ENCODE measurements at regions not wholly inside any gene's neighbourhood (a gene's known extent, or its start where the extent isn't known, plus 50 kb on each side); places are given as distances from the start of the nearest gene placed in this dataset.

GRCh38 chr16:5512014-5512413 lies 414.4 kb upstream of the EEF2KMT start:
- intact Hi-C loops (cut with DNase I): no loop called here
- DNase-seq (ENCODE audit: low spot score): no peak

DNA sequence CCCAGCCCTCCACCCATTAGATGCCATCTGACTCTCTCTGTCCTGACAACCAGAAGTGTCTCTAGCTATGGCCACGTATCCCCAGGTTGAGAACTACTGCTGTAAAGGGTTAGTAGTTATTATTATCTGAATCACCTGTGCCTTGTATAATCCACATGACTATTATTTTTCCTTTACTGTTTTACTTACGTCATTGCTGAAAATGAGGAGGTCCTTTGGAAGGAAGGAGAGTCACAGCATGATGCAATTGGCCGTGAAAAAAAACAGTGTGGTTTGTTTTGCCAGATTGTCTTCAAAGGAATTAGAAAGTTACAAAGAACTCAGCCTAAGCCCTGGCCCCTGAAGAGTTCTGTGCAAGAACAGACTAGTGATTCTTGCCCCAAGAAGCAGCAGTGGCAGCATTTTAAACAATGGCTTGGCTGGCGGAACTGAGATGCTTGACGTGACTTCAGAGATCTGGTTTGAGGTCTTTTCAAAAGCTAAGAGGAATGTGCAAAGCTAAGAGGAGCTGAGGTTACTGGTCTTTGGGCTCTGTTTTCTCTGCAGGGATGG lies 413.3 kb upstream of the EEF2KMT start:
- intact Hi-C loops (cut with DNase I): no loop called here
- no peak for DNase-seq (ENCODE audit: low spot score)

DNA sequence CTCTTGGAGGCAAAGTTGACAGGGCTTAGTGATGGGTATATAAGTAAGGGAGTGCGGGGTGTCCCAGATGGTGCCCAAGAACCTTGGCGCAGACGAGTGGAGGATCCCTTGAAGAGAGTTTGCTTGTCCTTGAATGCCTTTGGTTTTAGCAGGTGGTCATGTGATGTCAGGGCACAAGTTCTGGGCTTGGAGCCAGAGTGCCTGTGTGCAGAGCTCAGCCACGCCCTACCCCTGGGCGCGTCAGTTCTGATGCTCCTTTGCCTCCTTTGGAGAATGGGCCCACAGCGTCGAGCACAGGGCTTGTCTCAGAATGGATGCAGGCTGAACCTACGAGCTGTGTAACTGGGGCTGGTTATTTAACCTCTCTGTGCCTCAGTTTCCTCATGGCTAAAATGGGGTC lies 412.2 kb upstream of the EEF2KMT start:
- no peak for DNase-seq (ENCODE audit: low spot score)
- intact Hi-C loops (cut with DNase I): no loop called here

- intact Hi-C loops (cut with DNase I): no loop called here
- no peak for DNase-seq (ENCODE audit: low spot score)
Observed at GRCh38 chr16:5509336-5509735, 411.7 kb upstream of the EEF2KMT start.

DNA sequence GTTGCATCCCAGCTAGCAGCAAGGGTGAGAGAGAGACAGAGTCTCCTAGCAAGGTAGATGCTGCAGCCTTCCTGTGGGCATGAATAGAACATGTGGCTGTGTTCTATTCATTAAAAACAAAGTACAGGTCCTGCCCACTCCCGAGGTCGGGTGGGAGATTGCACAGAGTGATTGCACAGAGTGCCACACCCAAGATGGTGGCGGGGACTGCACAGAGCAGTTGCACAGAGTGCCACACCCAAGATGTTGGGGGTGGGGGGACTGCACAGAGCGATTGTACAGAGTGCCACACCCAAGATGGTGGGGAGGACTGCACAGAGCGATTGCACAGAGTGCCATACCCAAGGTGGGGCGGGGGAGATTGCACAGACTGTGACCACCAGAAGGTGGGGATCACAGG lies 410.8 kb upstream of the EEF2KMT start:
- no peak for DNase-seq (ENCODE audit: low spot score)
- intact Hi-C loops (cut with DNase I): no loop called here

DNA sequence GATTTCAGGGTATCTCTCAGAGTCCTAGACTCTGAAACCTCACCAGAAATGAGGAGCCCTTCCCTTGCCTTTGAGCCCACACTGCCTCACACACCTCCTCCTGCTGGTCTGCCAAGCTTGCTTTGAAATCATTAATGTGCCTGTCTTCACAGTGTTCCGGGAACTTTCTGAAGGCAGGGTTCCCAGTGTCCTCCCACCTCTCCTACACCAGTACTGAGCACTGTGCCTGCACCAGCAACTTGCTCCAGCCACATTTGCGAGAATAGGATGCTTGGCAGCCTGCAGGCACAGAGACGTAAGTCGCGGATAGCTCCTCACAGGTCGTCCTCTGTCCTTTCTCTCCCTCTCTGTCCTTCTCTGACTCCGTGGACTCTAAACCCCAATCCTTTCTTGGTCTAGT lies 408.4 kb upstream of the EEF2KMT start:
- no peak for DNase-seq (ENCODE audit: low spot score)
- intact Hi-C loops (cut with DNase I): no loop called here

DNA sequence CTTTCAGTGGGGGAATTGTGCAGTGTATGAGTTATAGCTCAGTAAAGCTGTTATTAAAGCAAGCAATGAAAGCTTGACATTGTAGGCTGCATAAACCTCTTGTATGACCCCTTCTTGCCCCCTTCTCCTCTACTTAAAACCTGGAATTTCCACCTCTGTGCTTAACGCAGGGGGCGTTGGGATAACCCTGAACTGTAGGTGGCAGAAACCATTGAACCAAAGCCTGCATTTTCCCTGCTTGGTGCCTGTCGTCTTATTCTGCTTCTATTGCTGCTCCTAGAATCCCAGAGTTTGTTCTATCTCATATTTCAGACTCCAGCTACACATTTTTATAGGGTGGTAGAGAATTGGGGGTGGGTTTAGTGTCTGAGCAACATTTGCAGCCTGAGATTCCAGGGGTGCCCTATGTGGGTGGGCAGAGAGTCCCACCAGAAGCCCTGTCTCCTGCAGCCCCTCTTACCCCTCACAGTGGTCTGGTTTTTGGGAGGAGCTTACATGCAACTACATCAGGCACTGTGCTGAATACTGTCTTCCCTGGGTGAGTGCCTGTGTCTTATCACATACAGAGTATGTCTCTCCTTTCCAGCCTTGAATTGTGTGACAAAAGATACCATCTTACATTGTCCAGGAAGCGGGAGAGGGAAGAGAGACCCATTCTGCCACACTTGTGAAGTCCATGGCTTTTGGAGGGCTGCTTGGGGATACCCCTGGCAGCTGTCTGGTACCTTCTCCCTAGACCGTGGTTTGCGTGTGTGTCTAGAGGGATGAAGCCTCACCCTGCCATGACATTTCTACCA lies 407.7 kb upstream of the EEF2KMT start:
- intact Hi-C loops (cut with DNase I): no loop called here
- no peak for DNase-seq (ENCODE audit: low spot score)

DNA sequence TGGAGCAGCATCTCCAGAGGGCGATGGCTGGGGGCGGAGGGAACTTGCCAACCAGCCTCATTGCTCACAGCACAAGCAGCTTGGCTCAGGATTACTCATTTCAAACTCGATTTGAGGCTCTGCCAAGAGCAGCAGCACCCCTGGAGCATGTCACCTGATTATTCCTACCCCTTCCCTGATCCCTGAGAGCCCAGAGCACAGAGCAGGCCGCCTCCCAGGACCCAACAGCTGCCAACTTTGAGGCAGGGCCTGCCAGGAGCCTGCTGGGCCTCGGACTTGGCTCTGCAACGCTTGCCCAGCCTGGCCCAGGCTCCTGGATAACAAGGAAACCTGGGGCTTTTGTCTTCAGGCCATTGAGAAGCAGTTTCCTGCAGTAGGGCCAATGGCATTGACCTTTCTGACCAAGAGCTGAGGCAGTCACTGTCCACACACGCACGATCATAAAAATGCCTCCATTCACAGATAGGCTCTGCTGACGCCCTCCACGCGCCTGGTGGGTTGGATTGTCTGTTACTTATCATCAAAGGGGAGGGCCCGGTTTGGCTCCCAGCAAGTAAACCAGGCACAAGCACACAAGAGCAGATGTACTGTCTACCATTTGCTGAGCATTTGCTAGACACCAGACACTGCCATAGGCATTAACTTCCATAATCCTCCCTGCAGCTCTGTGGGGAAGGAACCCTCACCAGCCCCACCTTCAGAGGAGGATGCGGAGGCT lies 406.6 kb upstream of the EEF2KMT start:
- intact Hi-C loops (cut with DNase I): no loop called here

DNA sequence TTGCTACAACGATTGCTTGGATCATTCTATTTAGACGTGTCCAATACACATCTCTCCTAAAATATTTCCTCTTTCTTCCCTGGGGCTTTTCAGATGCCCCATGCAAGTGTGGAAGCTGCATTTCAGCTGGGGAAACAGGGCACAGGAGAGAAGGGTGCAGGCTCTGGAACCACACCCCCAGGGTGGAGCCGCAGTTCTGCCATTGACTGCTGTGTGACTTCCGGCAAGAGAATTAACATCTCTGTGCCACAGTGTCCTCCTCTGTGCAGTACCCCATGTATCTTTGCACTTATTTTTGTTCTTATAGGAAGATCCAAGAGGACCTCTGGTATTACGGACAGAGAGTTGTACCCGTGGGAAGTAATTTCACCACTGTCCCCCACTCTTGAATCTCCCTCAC lies 405.3 kb upstream of the EEF2KMT start:
- intact Hi-C loops (cut with DNase I): no loop called here
- DNase-seq (ENCODE audit: low spot score): no peak

More for the DNA sequence above, 406.6 kb upstream of the EEF2KMT start:
- no peak for DNase-seq (ENCODE audit: low spot score)

GRCh38 chr16:5502467-5502869 lies 404.9 kb upstream of the EEF2KMT start:
- DNase-seq (ENCODE audit: low spot score): no peak
- intact Hi-C loops (cut with DNase I): no loop called here

DNA sequence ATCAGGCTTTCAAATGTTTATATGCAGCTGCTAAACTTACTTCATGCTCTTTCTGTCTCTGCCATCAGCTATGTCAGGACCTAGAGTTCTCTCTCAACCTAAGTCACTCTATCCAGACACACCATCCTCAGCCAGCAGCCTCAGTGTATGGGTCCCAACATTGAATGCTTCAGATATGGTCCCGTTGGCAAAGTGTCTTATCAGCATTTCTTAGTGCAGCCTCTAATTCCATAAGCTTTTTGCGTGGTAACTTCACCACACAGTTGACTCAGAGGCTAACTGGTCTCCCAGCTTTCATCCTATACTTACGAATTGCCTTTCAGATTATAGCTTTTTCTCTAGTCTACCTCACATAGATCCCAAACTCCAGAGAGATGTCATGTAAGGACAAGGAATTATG lies 402.9 kb upstream of the EEF2KMT start:
- intact Hi-C loops (cut with DNase I): no loop called here
- no peak for DNase-seq (ENCODE audit: low spot score)

DNA sequence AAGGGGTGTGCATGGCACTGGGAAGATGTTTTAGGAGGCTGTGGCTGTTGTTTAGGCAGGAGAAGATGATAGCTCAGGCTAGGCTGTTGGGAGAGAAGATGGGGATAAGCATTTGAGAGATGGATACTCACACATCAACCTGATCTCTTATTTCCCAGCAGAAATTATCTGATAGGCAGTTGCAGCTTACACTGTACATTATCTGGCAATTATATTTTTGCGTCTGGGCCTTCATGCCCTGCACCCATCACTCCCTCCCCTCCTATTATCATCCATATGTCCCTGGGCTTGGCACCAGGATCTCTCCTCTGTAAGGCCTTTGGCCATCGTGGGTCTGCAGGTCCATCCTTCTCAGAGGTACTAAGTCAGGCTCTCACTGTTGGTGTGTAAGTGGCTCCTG lies 401.0 kb upstream of the EEF2KMT start:
- intact Hi-C loops (cut with DNase I): no loop called here
- no peak for DNase-seq (ENCODE audit: low spot score)

DNA sequence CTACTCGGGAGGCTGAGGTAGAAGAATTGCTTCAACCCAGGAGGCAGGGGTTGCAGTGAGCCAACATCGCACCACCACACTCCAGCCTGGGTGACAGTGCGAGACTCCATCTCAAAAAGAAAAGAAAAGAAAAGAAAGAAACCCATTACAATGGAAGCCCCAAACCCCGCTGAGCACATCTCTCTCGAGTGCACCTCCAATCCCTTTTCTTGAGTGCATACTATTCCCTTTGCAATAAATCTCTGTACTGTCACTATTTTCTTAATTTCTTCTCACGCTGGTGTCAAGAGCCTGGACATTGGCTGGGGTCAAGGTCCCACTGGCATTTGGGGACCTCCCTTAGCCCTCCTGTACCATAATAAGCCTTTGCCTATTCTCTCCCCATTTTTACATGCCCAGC lies 398.4 kb upstream of the EEF2KMT start:
- intact Hi-C loops (cut with DNase I): no loop called here

DNA sequence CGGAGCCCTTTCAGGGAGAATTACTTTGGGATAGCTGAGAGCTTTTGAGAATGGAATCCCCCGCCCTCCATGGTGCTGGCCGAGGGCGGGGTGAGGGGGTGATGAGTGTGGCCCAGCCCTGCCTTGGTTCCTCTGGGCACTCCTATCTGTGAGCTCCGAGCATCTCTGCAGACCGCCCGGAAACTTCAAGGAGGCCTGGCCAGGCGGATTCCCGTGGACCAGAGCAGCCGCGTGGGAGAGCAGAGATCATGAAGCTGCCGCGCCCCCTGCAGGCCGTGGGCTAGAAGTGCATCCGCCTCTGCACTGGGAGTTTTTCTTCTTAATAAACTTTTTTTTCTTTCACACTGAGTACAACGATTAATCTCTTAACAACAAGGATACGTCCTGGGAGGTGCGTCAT lies 392.9 kb upstream of the EEF2KMT start:
- no peak for DNase-seq (ENCODE audit: low spot score)
- intact Hi-C loops (cut with DNase I): loop anchor here in 1 of 2 donors (5.0 kb wide), 1 partner anchor 253 kb away; no protein-coding TSS in a partner anchor

More for the DNA sequence above, 398.4 kb upstream of the EEF2KMT start:
- DNase-seq (ENCODE audit: low spot score): no peak

GRCh38 chr16:5488581-5488980 lies 391.0 kb upstream of the EEF2KMT start:
- DNase-seq (ENCODE audit: low spot score): no peak
- intact Hi-C loops (cut with DNase I): no loop called here

- intact Hi-C loops (cut with DNase I): no loop called here
- no peak for DNase-seq (ENCODE audit: low spot score)
Observed at GRCh38 chr16:5487728-5488127, 390.1 kb upstream of the EEF2KMT start.

DNA sequence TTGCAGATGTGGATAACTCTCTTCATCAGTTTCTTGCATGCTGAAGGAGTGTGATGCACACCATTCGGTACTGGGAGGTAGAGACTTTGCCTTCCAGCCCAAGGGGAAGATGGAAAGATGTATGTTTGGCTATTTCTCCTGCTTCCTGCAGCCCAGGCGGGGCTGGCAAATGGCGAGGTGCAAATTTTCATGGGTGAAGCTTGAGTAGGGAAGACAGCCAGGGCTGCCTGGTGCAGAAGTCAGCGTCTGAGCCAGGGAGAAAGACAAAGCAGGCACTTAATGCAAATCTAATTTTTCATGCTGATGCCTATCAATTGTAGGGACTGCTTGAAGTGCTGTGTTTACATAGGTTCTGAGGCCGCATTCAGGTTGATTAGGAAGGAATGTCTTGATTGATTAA lies 384.7 kb upstream of the EEF2KMT start:
- intact Hi-C loops (cut with DNase I): loop anchor here in 1 of 2 donors (5.0 kb wide), 1 partner anchor 605 kb away; no protein-coding TSS in a partner anchor
- DNase-seq (ENCODE audit: low spot score): no peak

- intact Hi-C loops (cut with DNase I): loop anchor here in 1 of 2 donors (5.0 kb wide), 1 partner anchor 607 kb away; no protein-coding TSS in a partner anchor
- DNase-seq (ENCODE audit: low spot score): no peak
Observed at GRCh38 chr16:5480431-5481195, 383.0 kb upstream of the EEF2KMT start.

DNA sequence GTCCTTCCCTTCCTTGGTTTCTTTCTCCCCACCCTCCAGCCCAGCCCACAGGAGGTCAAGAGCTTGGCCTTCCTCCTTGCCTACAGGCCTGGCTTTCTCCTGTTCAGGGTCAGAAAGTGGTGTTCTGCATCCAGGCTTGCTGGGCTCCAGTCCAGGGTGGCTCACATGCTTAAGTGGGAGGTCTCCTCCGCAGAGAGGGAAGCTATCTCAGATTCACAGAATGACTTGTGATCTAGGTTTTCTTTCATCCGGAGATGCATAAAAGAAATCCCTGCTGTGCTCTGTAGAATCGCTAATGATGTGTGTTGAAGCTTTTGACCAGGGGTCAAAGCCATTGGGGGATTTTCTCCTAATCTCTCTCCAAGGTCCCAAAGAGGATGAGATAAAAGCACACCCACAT lies 382.3 kb upstream of the EEF2KMT start:
- intact Hi-C loops (cut with DNase I): loop anchor here in 1 of 2 donors (5.0 kb wide), 1 partner anchor 607 kb away; no protein-coding TSS in a partner anchor
- DNase-seq (ENCODE audit: low spot score): no peak

- intact Hi-C loops (cut with DNase I): loop anchor here in 1 of 2 donors (1.0 kb wide), 1 partner anchor 23 kb away; no protein-coding TSS in a partner anchor
- no peak for DNase-seq (ENCODE audit: low spot score)
Observed at GRCh38 chr16:5478036-5478435, 380.4 kb upstream of the EEF2KMT start.

Measured in posterior vena cava (tissue), 2 donors.